Muscle of arm (tissue), 1 donor: ENCODE measurements at regions not wholly inside any gene's neighbourhood (a gene's known extent, or its start where the extent isn't known, plus 50 kb on each side); places are given as distances from the start of the nearest gene placed in this dataset.
"Not testable (repeated sequence)": the region's sequence is repeated elsewhere in the genome, so short reads cannot be mapped to it uniquely, and the experiment has no call there.

Experiments
- DNase-seq: peaks from one replicate; pipeline ENCODE4 v3.0.0-alpha.2; 2013

GRCh38 chr9:15113288-15113687, 193.7 kb downstream of the TTC39B start:
- DNase-seq: no peak

GRCh38 chr9:15111071-15111470, 195.9 kb downstream of the TTC39B start:
- DNase-seq: no peak

- no peak for DNase-seq
Observed at GRCh38 chr9:15104826-15105420, 194.7 kb upstream of the FREM1 start.

GRCh38 chr9:15103290-15103689, 193.1 kb upstream of the FREM1 start:
- no peak for DNase-seq

- no peak for DNase-seq
Observed at GRCh38 chr9:15101095-15101494, 190.9 kb upstream of the FREM1 start.

GRCh38 chr9:15100571-15100970, 190.3 kb upstream of the FREM1 start:
- no peak for DNase-seq

- no peak for DNase-seq
Observed at GRCh38 chr9:15096972-15097371, 186.7 kb upstream of the FREM1 start.

- DNase-seq: peak; percentile 86
Observed at GRCh38 chr9:15086778-15087324, 176.6 kb upstream of the FREM1 start.

GRCh38 chr9:15086156-15086763, 176.0 kb upstream of the FREM1 start:
- DNase-seq: peak; percentile 80

GRCh38 chr9:15081021-15081753, 171.0 kb upstream of the FREM1 start:
- no peak for DNase-seq

GRCh38 chr9:15080401-15080800, 170.2 kb upstream of the FREM1 start:
- DNase-seq: no peak

GRCh38 chr9:15079989-15080388, 169.8 kb upstream of the FREM1 start:
- no peak for DNase-seq

- no peak for DNase-seq
Observed at GRCh38 chr9:15077946-15078729, 167.9 kb upstream of the FREM1 start.

GRCh38 chr9:15073620-15074019, 163.4 kb upstream of the FREM1 start:
- no peak for DNase-seq

GRCh38 chr9:15070716-15071115, 160.5 kb upstream of the FREM1 start:
- DNase-seq: no peak

- no peak for DNase-seq
Observed at GRCh38 chr9:15069106-15069505, 158.9 kb upstream of the FREM1 start.

- DNase-seq: no peak
Observed at GRCh38 chr9:15068261-15068660, 158.0 kb upstream of the FREM1 start.

GRCh38 chr9:15059003-15059402, 148.8 kb upstream of the FREM1 start:
- no peak for DNase-seq

- no peak for DNase-seq
Observed at GRCh38 chr9:15058236-15058635, 148.0 kb upstream of the FREM1 start.

GRCh38 chr9:15055284-15055683, 145.1 kb upstream of the FREM1 start:
- not testable (repeated sequence) for DNase-seq

- no peak for DNase-seq
Observed at GRCh38 chr9:15048772-15049171, 138.5 kb upstream of the FREM1 start.

- DNase-seq: no peak
Observed at GRCh38 chr9:15047028-15047551, 136.9 kb upstream of the FREM1 start.
